CD4-positive, alpha-beta T cell treated with Interleukin-1 beta for 1 hour (primary cell): ENCODE measurements at regions not wholly inside any gene's neighbourhood (a gene's known extent, or its start where the extent isn't known, plus 50 kb on each side); places are given as distances from the start of the nearest gene placed in this dataset.
"Not testable (repeated sequence)": the region's sequence is repeated elsewhere in the genome, so short reads cannot be mapped to it uniquely, and the experiment has no call there.

ENCODE experiments used
- DNase-seq, 2 donors: peaks; one replicate each; pipeline ENCODE4 v3.0.0-alpha.2; 2020 to 2022

DNA sequence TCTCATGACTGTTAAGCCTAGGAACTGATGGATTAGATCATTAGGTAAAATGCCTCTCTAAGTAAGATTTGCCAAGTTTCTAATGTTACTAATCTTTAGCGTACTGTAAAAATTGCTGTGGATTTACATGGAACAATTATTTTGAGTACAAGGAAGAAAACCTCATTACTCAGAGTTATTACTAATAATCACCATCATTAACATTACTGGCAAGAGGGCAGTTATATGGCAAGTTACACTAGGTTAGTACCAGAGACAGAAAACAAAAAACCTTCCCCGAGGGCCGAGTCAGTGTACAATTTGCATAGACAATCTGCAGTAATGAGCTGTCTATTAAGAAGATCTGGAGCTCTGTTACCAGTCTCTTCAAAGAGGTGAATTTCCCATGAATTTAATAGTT is 775.6 kb downstream of the GATA3 start:
- no peak for DNase-seq

GRCh38 chr10:8830876-8831275 is 776.4 kb downstream of the GATA3 start:
- DNase-seq = peak in 1 of 2 donors; percentile 6

DNA sequence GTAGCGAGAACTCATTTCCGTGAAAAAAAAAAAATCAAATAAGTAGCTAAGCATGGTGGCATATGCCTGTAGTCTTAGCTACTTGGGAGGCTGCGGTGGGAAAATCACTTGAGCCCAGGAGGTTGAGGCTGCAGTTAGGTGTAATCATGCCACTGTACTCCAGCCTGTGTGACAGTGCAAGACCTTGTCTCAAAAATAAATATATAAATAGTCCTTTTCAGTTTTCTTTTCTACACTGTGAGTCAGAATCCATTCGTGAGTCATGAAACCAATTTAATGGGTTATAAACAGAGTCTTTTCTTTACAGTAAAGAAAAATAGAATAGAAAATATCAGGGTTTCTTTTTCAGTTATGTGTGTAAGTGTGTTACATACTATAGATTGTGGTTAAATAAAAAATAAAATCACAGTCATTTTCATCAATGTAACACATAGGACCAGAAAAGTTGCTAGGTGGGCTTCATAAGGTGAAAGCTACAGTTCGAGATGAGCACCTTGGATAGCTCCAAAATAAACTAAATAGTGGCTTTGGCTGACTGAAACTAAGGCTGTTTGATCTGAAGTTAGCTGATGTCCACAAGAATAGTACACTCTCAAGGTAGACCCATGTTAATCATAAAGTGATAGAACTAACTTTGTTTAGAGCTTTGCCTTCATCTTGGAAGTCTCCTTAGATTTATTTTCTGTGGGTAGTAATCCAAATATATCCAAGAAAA is 781.1 kb downstream of the GATA3 start:
- no peak for DNase-seq

- no peak for DNase-seq
These were observed 785.9 kb downstream of the GATA3 start for GRCh38 chr10:8840356-8840755.

DNA sequence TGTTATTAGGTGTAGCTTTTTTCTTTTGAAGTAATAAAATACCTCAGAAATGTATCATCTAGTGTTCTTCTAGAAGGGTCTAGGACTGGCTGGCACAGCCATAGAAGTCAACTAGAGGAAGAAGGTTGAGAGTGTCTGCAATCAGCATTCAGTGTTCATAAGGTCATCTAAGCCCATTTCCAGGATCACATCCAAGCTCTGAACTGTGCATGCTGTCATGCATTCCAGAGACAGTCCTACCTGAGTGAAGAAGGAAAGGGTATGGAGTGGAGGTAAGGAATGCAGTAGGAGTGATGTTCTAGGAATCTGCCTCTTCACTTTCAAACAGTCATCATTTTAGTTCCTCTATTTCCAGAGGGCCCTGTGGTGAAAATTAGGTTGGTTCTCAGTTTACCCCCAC is 789.7 kb downstream of the GATA3 start:
- DNase-seq = no peak

GRCh38 chr10:8852546-8852945 is 798.1 kb downstream of the GATA3 start:
- DNase-seq = no peak

GRCh38 chr10:8853048-8853447 is 798.6 kb downstream of the GATA3 start:
- DNase-seq = no peak

DNA sequence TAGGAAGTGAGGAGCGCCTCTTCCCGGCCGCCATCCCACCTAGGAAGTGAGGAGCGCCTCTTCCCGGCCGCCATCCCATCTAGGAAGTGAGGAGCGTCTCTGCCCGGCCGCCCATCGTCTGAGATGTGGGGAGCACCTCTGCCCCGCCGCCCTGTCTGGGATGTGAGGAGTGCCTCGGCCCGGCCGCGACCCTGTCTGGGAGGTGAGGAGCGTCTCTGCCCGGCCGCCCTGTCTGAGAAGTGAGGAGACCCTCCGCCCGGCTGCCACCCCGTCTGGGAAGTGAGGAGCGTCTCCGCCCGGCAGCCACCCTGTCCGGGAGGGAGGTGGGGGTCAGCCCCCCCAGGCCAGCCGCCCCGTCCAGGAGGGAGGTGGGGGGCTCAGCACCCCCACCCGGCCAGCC is 814.4 kb downstream of the GATA3 start:
- not testable (repeated sequence) for DNase-seq

- DNase-seq = no peak
These were observed 818.8 kb downstream of the GATA3 start for GRCh38 chr10:8873310-8873709.

DNA sequence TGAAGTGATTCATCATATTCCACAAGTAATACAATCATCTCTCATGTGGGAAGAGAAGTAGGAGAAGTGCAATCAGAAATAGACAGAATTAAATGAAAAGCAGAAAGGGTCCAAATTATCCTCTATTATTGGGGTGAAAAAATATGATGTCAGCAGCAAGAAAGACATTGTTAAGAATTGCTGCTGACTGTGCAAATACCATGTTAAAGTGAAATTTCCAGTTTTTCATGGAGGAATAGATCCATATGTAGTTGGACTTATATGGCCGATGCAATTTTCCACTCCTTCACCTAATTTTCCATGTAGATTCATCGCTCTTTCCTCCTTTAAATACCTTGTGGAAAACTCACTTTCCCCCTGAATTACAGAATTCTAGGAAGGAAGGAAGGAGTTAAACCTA is 819.8 kb downstream of the GATA3 start:
- DNase-seq = no peak

DNA sequence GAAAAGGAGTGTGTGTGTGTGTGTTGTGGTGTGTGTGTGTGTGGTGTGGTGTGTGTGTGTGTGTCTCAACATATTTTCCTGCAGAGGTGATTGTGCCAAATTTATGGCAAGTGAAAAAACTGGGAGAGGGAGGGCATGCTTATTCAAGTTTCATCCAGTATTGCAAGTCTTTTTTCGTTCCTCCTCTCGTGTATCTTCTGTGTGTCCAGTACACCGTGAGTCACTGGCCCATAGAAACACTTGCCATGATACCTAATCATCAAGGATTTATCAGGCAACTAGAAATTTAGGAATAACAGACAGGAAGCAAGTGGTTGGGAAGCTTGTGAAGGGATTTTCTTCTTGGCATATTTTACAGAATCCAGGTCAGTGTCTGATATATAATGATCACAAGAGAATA is 820.5 kb downstream of the GATA3 start:
- DNase-seq = no peak

GRCh38 chr10:8876171-8876570 is 821.7 kb downstream of the GATA3 start:
- DNase-seq = no peak

GRCh38 chr10:8889538-8889937 is 835.0 kb downstream of the GATA3 start:
- DNase-seq = no peak

DNA sequence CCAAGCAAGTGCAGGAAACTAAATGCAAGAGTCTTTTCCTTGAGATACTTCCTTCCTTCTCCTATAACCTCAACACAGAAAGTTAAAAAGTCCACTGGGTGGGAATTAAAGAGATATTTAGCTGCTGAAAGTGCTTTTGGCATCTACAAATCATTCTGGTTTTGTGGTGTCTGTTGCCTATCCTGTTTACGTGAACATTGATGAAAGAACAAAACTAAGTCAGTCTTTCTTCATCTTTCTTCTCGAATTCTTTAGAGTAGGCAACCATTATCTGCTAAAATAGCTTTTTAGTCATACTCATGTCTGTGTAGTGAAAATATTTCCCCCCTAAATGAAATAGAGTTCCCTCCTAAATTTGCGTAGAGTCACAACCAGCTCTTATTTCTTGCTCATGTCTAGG is 838.6 kb downstream of the GATA3 start:
- no peak for DNase-seq

DNA sequence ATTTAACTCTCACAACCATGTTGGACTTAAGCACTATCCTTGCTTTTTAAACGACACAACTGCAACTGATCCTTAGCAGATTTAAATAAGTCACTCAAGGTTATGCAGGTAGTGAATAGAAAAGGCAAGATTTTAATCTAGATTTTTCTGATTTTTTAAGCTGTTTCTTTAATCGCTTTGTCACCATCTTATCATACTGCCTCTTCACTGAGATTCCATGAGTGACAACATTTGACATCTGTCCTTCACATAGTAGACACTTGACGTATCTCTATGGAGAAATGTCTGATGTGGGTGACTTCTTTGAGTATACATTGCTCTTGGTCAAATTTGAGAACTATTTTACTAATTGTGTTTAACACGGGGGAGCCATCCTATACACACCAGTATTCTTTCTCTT is 839.7 kb downstream of the GATA3 start:
- DNase-seq = no peak

DNA sequence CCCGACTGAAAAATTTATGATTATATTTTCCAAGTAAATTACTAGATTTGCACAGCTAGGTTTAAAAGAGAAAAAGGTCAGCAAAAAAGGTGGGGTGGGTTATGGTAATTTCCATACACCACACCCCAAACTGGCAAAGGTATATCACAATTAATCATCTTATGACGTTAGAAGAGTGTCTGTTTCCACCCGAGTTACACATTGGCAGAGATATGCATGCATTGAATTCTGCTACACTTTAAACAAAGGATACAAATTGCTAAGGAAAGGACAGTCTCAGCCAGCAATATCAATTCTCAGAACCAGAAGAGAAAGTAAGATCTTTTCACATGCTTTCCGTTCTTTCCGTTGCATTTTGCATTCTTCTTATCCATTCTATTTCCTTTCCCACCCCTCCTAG is 843.3 kb downstream of the GATA3 start:
- DNase-seq = peak in 1 of 2 donors; percentile 20

- DNase-seq = peak in 1 of 2 donors; percentile 21
These were observed 844.4 kb downstream of the GATA3 start for GRCh38 chr10:8898745-8899330.

GRCh38 chr10:8902926-8903325 is 848.4 kb downstream of the GATA3 start:
- no peak for DNase-seq

- no peak for DNase-seq
These were observed 853.5 kb downstream of the GATA3 start for GRCh38 chr10:8908013-8908412.

- no peak for DNase-seq
These were observed 855.8 kb downstream of the GATA3 start for GRCh38 chr10:8910314-8910713.

DNA sequence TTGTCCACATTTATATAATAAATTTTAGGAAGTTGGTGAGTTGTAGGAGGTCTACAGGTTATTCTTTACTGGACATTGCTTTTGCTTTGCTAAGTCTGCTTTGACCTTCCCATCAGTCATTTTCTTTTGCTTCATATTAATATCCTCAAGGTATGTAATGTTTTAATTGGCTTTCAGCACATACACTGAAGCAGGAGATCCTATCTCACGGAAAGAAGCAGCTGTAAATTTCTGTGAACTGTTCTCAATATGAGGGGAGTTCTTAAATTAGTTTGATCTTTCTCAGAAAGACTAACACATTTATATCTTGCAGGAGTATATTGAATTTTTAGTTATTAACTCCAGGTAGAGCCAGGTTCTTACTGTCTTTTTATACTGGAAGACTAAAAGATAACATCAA is 856.5 kb downstream of the GATA3 start:
- no peak for DNase-seq

DNA sequence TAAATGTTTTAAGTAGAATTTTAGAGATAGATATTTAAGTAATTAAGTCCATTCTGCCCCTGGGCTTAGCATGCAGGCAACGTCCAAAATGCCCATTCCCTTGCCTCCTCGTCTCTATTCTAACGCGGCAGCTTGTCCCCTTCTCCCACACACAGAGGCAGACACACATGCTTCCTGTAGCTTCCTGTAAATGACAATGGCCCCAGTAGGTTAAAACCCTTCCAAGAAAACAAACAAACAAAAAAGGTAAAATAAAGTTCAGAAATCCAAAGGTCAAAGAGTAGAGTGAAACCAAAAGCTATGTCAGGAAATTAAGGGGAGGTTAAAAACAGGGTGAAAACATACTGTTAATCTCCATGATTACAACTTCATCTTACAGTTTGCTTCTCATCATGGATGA is 857.6 kb downstream of the GATA3 start:
- no peak for DNase-seq

DNA sequence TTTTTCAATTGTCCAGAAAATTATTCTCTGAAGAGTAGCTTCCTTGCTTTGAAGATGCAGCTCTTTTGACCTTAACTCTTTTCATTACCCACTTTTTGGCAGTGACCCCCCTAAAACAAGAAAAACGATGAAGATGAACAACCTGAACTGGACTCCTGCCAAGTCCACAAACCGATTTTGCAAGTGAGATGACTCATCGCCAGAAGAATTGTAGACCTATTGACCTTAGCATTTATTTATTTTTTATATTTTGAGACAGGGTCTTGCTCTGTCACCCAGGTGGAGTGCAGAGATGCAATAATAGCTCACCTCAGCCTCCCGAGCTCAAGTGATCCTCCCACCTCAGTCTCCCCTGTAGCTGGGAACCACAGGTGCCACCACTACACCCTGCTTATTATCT is 859.2 kb downstream of the GATA3 start:
- DNase-seq = no peak

- DNase-seq = no peak
These were observed 864.8 kb downstream of the GATA3 start for GRCh38 chr10:8919280-8919679.

- DNase-seq = no peak
These were observed 867.1 kb downstream of the GATA3 start for GRCh38 chr10:8921568-8921967.
